GM12878 (cell line): ENCODE measurements at regions not wholly inside any gene's neighbourhood (a gene's known extent, or its start where the extent isn't known, plus 50 kb on each side); places are given as distances from the start of the nearest gene placed in this dataset.

Source experiments
- ATAC-seq: fragments of 200-7000 bp; cut with Tn5 transposase; 3 replicates; pipeline ENCODE4 v1.9.1; 2020; ENCODE audit warnings: mild to moderate bottlenecking, moderate library complexity
- BruUV-seq: library from RNA; stranded (reverse); fragments of 400-500 nt; replicated peaks from 2 replicates; lab custom pipeline; 2021; lab: Mats Ljungman, UMichigan
- CTCF ChIA-PET: fragments of 300-600 bp; sonication (Branson Sonifier 250); formaldehyde crosslinking; extraction: SDS; loops from one replicate; lab custom pipeline; 2021; ENCODE audit warnings: inconsistent platforms; lab: Yijun Ruan, JAX
- POLR2A ChIA-PET: fragments of 350-600 bp; formaldehyde crosslinking; extraction: SDS; loops from one replicate; lab custom pipeline; 2021; ENCODE audit warnings: inconsistent platforms; lab: Charles Lee
- RAD21 ChIA-PET: fragments of 300-600 bp; sonication (Branson Sonifier 250); formaldehyde crosslinking; loops from one replicate; lab custom pipeline; 2023; ENCODE audit warnings: antibody characterized with exemption; ENCODE audit not compliant: unreplicated experiment; lab: Charles Lee
- SMC1A ChIA-PET: fragments of 300-600 bp; sonication (Branson Sonifier 250); formaldehyde crosslinking; loops from one replicate; lab custom pipeline; 2023; ENCODE audit not compliant: unreplicated experiment, uncharacterized antibody; lab: Charles Lee
- DNase-seq: peaks from one replicate; pipeline ENCODE4 v3.0.0-alpha.2; 2011; ENCODE audit warnings: low read depth, low spot score
- FAIRE-seq: peaks from 3 replicates; lab custom pipeline; 2011; peaks lifted over from hg19 to GRCh38; lab: Jason Lieb, UNC
- H2AFZ ChIP-seq: 2 replicates; pipeline ENCODE4 v1.6.0; 2011; ENCODE audit warnings: low read depth, low read length, control low read depth; ENCODE audit not compliant: control insufficient read depth
- H3K27ac ChIP-seq: 2 replicates; pipeline ENCODE4 v1.5.1; 2011; ENCODE audit warnings: control low read depth; ENCODE audit not compliant: control insufficient read depth, insufficient read depth
- H3K27me3 ChIP-seq, 2 experiments: replicated peaks in 1 of 2; 2 replicates each; pipeline versions ENCODE4 v1.6.0 to v1.6.1; 2011; ENCODE audit warnings: low read length in 1 of 2; ENCODE audit not compliant: control insufficient read depth in 2 of 2, insufficient read depth in 2 of 2
- H3K36me3 ChIP-seq, 2 experiments: 2 replicates each; pipeline ENCODE4 v1.5.1; 2011; ENCODE audit warnings: low read length in 1 of 2; ENCODE audit not compliant: control insufficient read depth in 2 of 2, insufficient read depth in 2 of 2
- H3K4me1 ChIP-seq: 2 replicates; pipeline ENCODE4 v1.6.1; 2011; ENCODE audit warnings: mild to moderate bottlenecking, low read length, moderate library complexity, mixed read lengths; ENCODE audit not compliant: control insufficient read depth, insufficient read depth
- H3K4me2 ChIP-seq: 2 replicates; pipeline ENCODE4 v1.6.0; 2011; ENCODE audit warnings: control low read depth; ENCODE audit not compliant: control insufficient read depth, insufficient read depth
- H3K4me3 ChIP-seq: fragments of 200-600 bp; sonication (generic); 2 replicates; pipeline ENCODE4 v1.5.1; 2016
- H3K79me2 ChIP-seq: 2 replicates; pipeline ENCODE4 v1.6.0; 2011; ENCODE audit warnings: low read length; ENCODE audit not compliant: control insufficient read depth, insufficient read depth
- H3K9ac ChIP-seq: 2 replicates; pipeline ENCODE4 v1.8.0; 2011; ENCODE audit warnings: low read length, control low read depth, mixed read lengths; ENCODE audit not compliant: control insufficient read depth, insufficient read depth
- H3K9me3 ChIP-seq: replicated peaks from 3 replicates; pipeline ENCODE4 v1.5.1; 2011; ENCODE audit warnings: mild to moderate bottlenecking, low read length; ENCODE audit not compliant: control insufficient read depth, insufficient read depth
- H4K20me1 ChIP-seq: 2 replicates; pipeline ENCODE4 v1.6.0; 2011; ENCODE audit not compliant: control insufficient read depth, insufficient read depth
- ASH2L ChIP-seq: fragments of 300-600, 200-600 bp; sonication (generic); IDR thresholded peaks from 2 replicates; pipeline ENCODE4 v1.6.1; 2017; ENCODE audit warnings: low read depth, mild to moderate bottlenecking, borderline replicate concordance
- ATF7 ChIP-seq: fragments of 450-650 bp; IDR thresholded peaks from 2 replicates; pipeline ENCODE4 v1.6.1; 2016; ENCODE audit warnings: low read depth, mild to moderate bottlenecking
- BCL11A ChIP-seq: IDR thresholded peaks from 2 replicates; pipeline ENCODE4 v1.6.1; 2011; ENCODE audit warnings: low read depth, low read length
- CBX5 ChIP-seq: sonication (generic); IDR thresholded peaks from 2 replicates; pipeline ENCODE4 v1.6.1; 2016; ENCODE audit warnings: low read depth, moderate library complexity, mild to moderate bottlenecking, inconsistent platforms
- IRF3 ChIP-seq: fragments of 450-650 bp; IDR thresholded peaks from 2 replicates; pipeline ENCODE4 v1.6.1; 2014; ENCODE audit warnings: mild to moderate bottlenecking
- POLR2AphosphoS5 ChIP-seq: IDR thresholded peaks from 2 replicates; pipeline ENCODE4 v1.6.1; 2011; ENCODE audit warnings: mild to moderate bottlenecking, low read length, inconsistent platforms
- PRDM15 ChIP-seq: fragments of 450-650 bp; formaldehyde crosslinking; IDR thresholded peaks from 2 replicates; pipeline ENCODE4 v1.4.0; 2020; ENCODE audit warnings: mild to moderate bottlenecking, moderate library complexity
- ZNF217 ChIP-seq: fragments of 450-650 bp; IDR thresholded peaks from 2 replicates; pipeline ENCODE4 v1.6.1; 2017; ENCODE audit warnings: antibody characterized with exemption, mild to moderate bottlenecking
- WGBS: methylation state at CpG from one replicate; pipeline ENCODE4 v1.1.6; 2016; ENCODE audit warnings: low lambda C conversion rate; ENCODE audit not compliant: insufficient replicate concordance, insufficient coverage; ENCODE audit errors: missing lambda C conversion rate; 5-methylcytosine and 5-hydroxymethylcytosine counted together
- in situ Hi-C: fragments of 300-500 bp; cut with MboI; formaldehyde crosslinking; loops from 9 replicates; pipeline ENCODE4 v1.14.3; 2018; ENCODE audit warnings: mixed read lengths
- intact Hi-C: fragments of 100-400 bp; cut with micrococcal nuclease; formaldehyde crosslinking; loops from one replicate; pipeline ENCODE4 v1.14.2; 2022; ENCODE audit not compliant: unreplicated experiment

- Histone ChIP-seq H2AFZ (no peak overlapping the region), H4K20me1 (no peaks in the 10 kb centered on the region), H3K4me3 (no peak overlapping the region), H3K9ac (no peak overlapping the region), H3K36me3 (no peaks in the 10 kb centered on the region), H3K27ac (no peak overlapping the region), H3K79me2 (no peaks in the 10 kb centered on the region), H3K4me1 (no peaks in the 10 kb centered on the region), H3K9me3 (peaks cover 7% of the 10 kb centered on the region; the same call in 2 of the 3 replicates), H3K4me2 (no peak overlapping the region)
- in situ Hi-C loops = loop anchor here (25.0 kb wide), 1 partner anchor 1991 kb away; no protein-coding TSS in a partner anchor
- ChIA-PET SMC1A (no interaction called here), RAD21 (no interaction called here), POLR2A (no interaction called here), CTCF (interaction anchor here (0.7 to 0.8 kb wide), 2 partner anchors 17 to 1444 kb away, joined by 3 read pairs; no protein-coding TSS in a partner anchor)
- FAIRE-seq (no peak), DNase-seq (no peak), ATAC-seq (no peak)
- BruUV-seq = no TSS peak
- 97% methylated on average over 2 of the region's 2 CpGs for WGBS
- intact Hi-C loops = no loop called here
- TF ChIP-seq BCL11A = no peak
- TF ChIP-seq PRDM15 (CRISPR knock-in tag) = no peak
- no peak for TF ChIP-seq ASH2L
- TF ChIP-seq CBX5 = no peak
- TF ChIP-seq ATF7 = no peak
- TF ChIP-seq IRF3 = no peak
- TF ChIP-seq POLR2AphosphoS5 = no peak
- TF ChIP-seq ZNF217 = no peak
- TF ChIP-seq, all 136 proteins: peak for 0
- H3K27me3 ChIP-seq = no peaks in the 10 kb centered on the region
Measured at GRCh38 chr18:8928044-8928443, 174.5 kb upstream of the NDUFV2 start.
